Esophagus muscularis mucosa (tissue), 3 donors: ENCODE measurements at regions not wholly inside any gene's neighbourhood (a gene's known extent, or its start where the extent isn't known, plus 50 kb on each side); places are given as distances from the start of the nearest gene placed in this dataset.
"Not testable (repeated sequence)": the region's sequence is repeated elsewhere in the genome, so short reads cannot be mapped to it uniquely, and the experiment has no call there.

Source experiments
- CTCF ChIP-seq, 3 experiments: fragments of 200-600 bp in 2 of 3; fragments of 450-650 bp in 1 of 3; sonication (generic) in 2 of 3; IDR thresholded peaks; one replicate each; pipeline ENCODE4 v1.5.1; 2017 to 2019; ENCODE audit warnings: antibody characterized with exemption in 3 of 3, mild to moderate bottlenecking in 2 of 3, moderate library complexity in 1 of 3
- EP300 ChIP-seq: sonication (generic); formaldehyde crosslinking; IDR thresholded peaks from one replicate; pipeline ENCODE4 v1.6.1; 2017; ENCODE audit warnings: antibody characterized with exemption

DNA sequence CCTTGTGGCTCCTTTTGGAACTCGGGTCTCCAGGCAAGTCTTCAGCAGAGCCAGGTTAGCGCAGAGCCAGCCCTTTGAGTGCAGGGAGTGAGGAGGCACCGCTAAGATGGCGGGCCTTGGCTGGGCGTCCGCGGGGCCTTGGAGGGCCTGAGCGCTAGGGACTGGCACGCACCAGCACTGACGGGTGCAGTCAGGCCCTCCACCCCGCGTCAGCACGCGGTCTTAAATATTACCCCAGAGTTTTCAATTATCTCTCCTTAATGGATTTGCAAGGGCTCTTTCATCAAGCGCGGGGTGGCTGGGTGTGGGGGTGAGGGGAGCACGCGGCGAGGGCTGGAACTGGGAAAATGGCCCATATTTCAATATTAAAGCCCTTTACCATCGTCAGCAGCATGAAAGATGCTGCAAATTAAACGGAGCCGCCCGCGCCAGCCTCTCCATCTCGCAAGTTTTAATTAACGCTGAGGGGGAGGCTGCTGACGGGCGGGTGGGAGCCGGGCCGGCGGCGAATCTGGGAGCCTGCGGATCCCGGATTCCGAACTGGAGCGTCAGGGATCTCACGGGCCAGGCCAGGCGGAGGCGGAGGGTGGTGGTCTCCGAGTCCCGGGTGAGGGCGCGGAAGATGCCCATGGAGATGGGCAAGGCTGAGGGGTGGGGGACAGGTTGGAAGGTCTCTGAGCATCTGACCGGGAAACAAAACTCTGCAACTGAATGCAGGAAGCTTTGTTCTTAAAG is 1690.4 kb upstream of the DEFB115 start:
- not testable (repeated sequence) for TF ChIP-seq EP300; CTCF (IDR thresholded peaks at IDR 0.05)
